ENCODE measurements at regions not wholly inside any gene's neighbourhood (a gene's known extent, or its start where the extent isn't known, plus 50 kb on each side); places are given as distances from the start of the nearest gene placed in this dataset.
"Not testable (repeated sequence)": the region's sequence is repeated elsewhere in the genome, so short reads cannot be mapped to it uniquely, and the experiment has no call there.

DNA sequence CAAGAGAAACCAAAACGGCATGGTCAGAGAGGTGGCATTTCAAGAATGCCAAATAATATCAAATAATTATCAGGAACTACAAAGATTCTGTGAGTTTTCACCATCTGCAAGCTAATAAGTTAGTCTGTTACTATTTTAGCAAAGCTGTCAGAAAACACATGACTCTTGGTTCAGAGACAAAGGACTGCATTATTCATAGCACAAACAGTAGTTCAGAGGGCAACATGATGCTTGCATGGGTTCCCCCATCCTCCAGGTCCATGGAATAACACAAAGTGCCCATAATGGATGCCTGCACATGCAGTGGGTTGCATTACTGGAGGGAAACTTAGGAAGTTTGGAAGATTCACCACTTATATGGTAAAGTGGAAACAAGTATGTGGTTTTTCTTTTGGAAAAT lies 228.8 kb upstream of the ALCAM start:
- peak in 1 of 2 donors; percentile 5 for DNase-seq (ENCODE audit: low read depth in 2 of 2)
- H3K4me3 ChIP-seq (replicated peaks in 1 of 2; ENCODE audit: low read depth in 2 of 2, low read length in 2 of 2): no peak overlapping the region
- TF ChIP-seq, protein P1, sequence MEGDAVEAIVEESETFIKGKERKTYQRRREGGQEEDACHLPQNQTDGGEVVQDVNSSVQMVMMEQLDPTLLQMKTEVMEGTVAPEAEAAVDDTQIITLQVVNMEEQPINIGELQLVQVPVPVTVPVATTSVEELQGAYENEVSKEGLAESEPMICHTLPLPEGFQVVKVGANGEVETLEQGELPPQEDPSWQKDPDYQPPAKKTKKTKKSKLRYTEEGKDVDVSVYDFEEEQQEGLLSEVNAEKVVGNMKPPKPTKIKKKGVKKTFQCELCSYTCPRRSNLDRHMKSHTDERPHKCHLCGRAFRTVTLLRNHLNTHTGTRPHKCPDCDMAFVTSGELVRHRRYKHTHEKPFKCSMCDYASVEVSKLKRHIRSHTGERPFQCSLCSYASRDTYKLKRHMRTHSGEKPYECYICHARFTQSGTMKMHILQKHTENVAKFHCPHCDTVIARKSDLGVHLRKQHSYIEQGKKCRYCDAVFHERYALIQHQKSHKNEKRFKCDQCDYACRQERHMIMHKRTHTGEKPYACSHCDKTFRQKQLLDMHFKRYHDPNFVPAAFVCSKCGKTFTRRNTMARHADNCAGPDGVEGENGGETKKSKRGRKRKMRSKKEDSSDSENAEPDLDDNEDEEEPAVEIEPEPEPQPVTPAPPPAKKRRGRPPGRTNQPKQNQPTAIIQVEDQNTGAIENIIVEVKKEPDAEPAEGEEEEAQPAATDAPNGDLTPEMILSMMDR (IDR thresholded peaks at IDR 0.05; ENCODE audit: low read depth, low read length): no peak

DNA sequence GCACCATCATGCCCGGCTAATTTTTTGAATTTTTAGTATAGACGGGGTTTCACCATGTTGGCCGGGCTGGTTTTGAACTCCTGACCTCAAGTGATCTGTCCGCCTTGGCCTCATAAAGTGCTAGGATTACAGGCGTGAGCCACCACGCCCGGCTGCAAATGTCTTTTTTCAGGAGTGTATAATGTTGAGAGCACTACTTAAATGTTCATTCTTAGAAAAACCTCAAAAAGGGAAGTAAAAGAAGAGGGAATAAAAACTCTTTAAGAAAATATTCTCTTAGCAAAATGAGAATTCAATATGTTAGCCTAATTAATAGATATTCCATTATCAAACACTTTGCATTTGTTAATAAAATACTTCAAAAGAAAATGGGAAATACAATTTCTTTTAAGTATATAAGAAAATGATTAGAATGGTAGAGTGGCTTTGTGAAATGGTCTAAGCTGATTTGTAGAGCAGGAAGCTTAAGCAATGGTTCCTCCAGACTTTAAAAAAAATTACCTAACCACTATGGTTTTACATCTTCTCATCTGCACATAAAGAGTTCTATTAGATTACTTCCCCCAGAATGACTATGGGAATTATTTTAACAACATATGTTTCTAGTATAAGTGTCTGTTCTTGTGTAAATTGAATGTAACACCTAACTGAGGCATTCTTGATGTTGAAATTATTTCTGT lies 226.7 kb upstream of the ALCAM start:
- TF ChIP-seq, protein P1 (IDR thresholded peaks at IDR 0.05; ENCODE audit: low read depth, low read length): no peak
- no peak for DNase-seq (ENCODE audit: low read depth in 2 of 2)

GRCh38 chr3:105140899-105141367 lies 225.8 kb upstream of the ALCAM start:
- peak; percentile 4 to 46 for DNase-seq (ENCODE audit: low read depth in 2 of 2)
- TF ChIP-seq, protein P1 (IDR thresholded peaks at IDR 0.05; ENCODE audit: low read depth, low read length): no peak
- H3K4me3 ChIP-seq (replicated peaks in 1 of 2; ENCODE audit: low read depth in 2 of 2, low read length in 2 of 2): no peak overlapping the region

More for the DNA sequence above, 226.7 kb upstream of the ALCAM start:
- no peak overlapping the region for H3K4me3 ChIP-seq (replicated peaks in 1 of 2; ENCODE audit: low read depth in 2 of 2, low read length in 2 of 2)

DNA sequence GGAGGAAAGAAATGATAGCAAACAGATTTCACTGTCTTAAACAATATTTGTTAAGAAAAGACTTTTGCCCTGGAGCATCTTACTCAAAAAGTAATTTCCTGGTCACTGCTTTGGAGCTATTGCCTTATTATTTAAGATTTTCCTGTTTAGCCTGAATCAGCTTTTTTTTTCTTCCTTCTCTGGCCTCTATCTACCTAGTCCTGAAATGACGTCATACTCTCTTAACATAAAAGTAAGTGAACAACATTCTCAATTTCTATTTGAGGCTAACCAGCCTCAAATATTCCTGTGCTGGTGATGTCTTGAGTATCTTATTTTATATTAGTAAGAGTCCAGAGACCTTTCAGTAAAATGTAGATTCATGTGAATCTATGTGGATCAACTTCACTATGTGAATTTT lies 221.9 kb upstream of the ALCAM start:
- TF ChIP-seq, protein P1 (IDR thresholded peaks at IDR 0.05; ENCODE audit: low read depth, low read length): no peak
- DNase-seq (ENCODE audit: low read depth in 2 of 2): no peak
- no peak overlapping the region for H3K4me3 ChIP-seq (replicated peaks in 1 of 2; ENCODE audit: low read depth in 2 of 2, low read length in 2 of 2)

- DNase-seq (ENCODE audit: low read depth in 2 of 2): no peak
- no peak overlapping the region for H3K4me3 ChIP-seq (replicated peaks in 1 of 2; ENCODE audit: low read depth in 2 of 2, low read length in 2 of 2)
- TF ChIP-seq, protein P1 (IDR thresholded peaks at IDR 0.05; ENCODE audit: low read depth, low read length): no peak
Measured at GRCh38 chr3:105145511-105145910, 221.2 kb upstream of the ALCAM start.

GRCh38 chr3:105149197-105149596 lies 217.5 kb upstream of the ALCAM start:
- not testable (repeated sequence) for H3K4me3 ChIP-seq (replicated peaks in 1 of 2; ENCODE audit: low read depth in 2 of 2, low read length in 2 of 2); DNase-seq (ENCODE audit: low read depth in 2 of 2)

- DNase-seq (ENCODE audit: low read depth in 2 of 2): no peak
- TF ChIP-seq, protein P1 (IDR thresholded peaks at IDR 0.05; ENCODE audit: low read depth, low read length): no peak
- no peak overlapping the region for H3K4me3 ChIP-seq (replicated peaks in 1 of 2; ENCODE audit: low read depth in 2 of 2, low read length in 2 of 2)
Measured at GRCh38 chr3:105152987-105153386, 213.7 kb upstream of the ALCAM start.
